H1 (cell line): ENCODE measurements at regions not wholly inside any gene's neighbourhood (a gene's known extent, or its start where the extent isn't known, plus 50 kb on each side); places are given as distances from the start of the nearest gene placed in this dataset.

Experiments
- CTCF ChIA-PET: fragments of 300-600 bp; sonication (Branson Sonifier 250); formaldehyde crosslinking; loops from one replicate; lab custom pipeline; 2021; ENCODE audit not compliant: partially characterized antibody; lab: Charles Lee
- POLR2A ChIA-PET: fragments of 300-600 bp; sonication (Branson Sonifier 250); formaldehyde crosslinking; loops from one replicate; lab custom pipeline; 2021; ENCODE audit warnings: inconsistent platforms; ENCODE audit not compliant: partially characterized antibody; lab: Charles Lee
- DNase-seq, 2 experiments: peaks; one replicate each; pipeline versions ENCODE4 v3.0.0 to v3.0.0-alpha.2; 2010 to 2022; ENCODE audit warnings: low spot score in 2 of 2, low read depth in 1 of 2, mixed read lengths in 1 of 2
- FAIRE-seq: peaks from 2 replicates; lab custom pipeline; 2011; peaks lifted over from hg19 to GRCh38; lab: Jason Lieb, UNC
- H2AFZ ChIP-seq: 2 replicates; pipeline ENCODE4 v1.8.1; 2012; ENCODE audit warnings: low read length, inconsistent platforms
- H2AK5ac ChIP-seq: 2 replicates; pipeline ENCODE4 v1.6.1; 2013; ENCODE audit warnings: low read depth, low read length
- H2BK120ac ChIP-seq: replicated peaks from 2 replicates; pipeline ENCODE3; 2013; ENCODE audit warnings: low read depth, low read length, inconsistent platforms
- H2BK12ac ChIP-seq: 2 replicates; pipeline ENCODE4 v1.6.1; 2013; ENCODE audit warnings: low read depth, low read length
- H2BK15ac ChIP-seq: 2 replicates; pipeline ENCODE4 v1.6.1; 2013; ENCODE audit warnings: low read length
- H2BK20ac ChIP-seq: 2 replicates; pipeline ENCODE4 v1.6.1; 2013; ENCODE audit warnings: low read length
- H2BK5ac ChIP-seq: 2 replicates; pipeline ENCODE4 v1.6.1; 2013; ENCODE audit warnings: low read depth, low read length
- H3K14ac ChIP-seq: 2 replicates; pipeline ENCODE4 v1.6.1; 2013; ENCODE audit warnings: inconsistent platforms; ENCODE audit not compliant: insufficient read length
- H3K18ac ChIP-seq: 2 replicates; pipeline ENCODE4 v1.6.1; 2013; ENCODE audit warnings: low read length; ENCODE audit errors: extremely low read depth
- H3K23ac ChIP-seq: 2 replicates; pipeline ENCODE4 v1.6.1; 2013; ENCODE audit warnings: inconsistent platforms; ENCODE audit not compliant: insufficient read length
- H3K23me2 ChIP-seq: 2 replicates; pipeline ENCODE4 v1.6.1; 2013; ENCODE audit warnings: low read depth, low read length
- H3K27ac ChIP-seq: 2 replicates; pipeline ENCODE4 v1.6.1; 2011; ENCODE audit warnings: low read depth, low read length, inconsistent platforms
- H3K27me3 ChIP-seq, 4 experiments: replicated peaks in 1 of 4; 1 replicate in 1 of 4; 2 replicates in 3 of 4; pipeline versions ENCODE4 v1.6.1 to v1.8.1; 2011 to 2013; ENCODE audit warnings: low read length in 3 of 4, mild to moderate bottlenecking in 3 of 4, inconsistent platforms in 2 of 4, mixed read lengths in 2 of 4, moderate library complexity in 1 of 4; ENCODE audit not compliant: control insufficient read depth in 3 of 4, insufficient read depth in 3 of 4; ENCODE audit errors: extremely low read depth in 1 of 4
- H3K36me3 ChIP-seq, 4 experiments: 2 replicates each; pipeline versions ENCODE4 v1.6.1 to v1.8.1; 2011 to 2013; ENCODE audit warnings: mild to moderate bottlenecking in 4 of 4, low read length in 3 of 4, moderate library complexity in 2 of 4, control low read depth in 1 of 4, inconsistent platforms in 1 of 4; ENCODE audit not compliant: insufficient read depth in 4 of 4, control insufficient read depth in 2 of 4
- H3K4ac ChIP-seq: replicated peaks from 2 replicates; pipeline ENCODE3; 2013; ENCODE audit warnings: low read length, low read depth, mixed read lengths, inconsistent platforms; ENCODE audit not compliant: insufficient read length
- H3K4me1 ChIP-seq, 4 experiments: replicated peaks in 1 of 4; 1 replicate in 1 of 4; 2 replicates in 3 of 4; pipeline versions ENCODE4 v1.6.1 to v1.8.1; 2011 to 2013; ENCODE audit warnings: low read length in 3 of 4, inconsistent platforms in 2 of 4, mixed read lengths in 1 of 4; ENCODE audit not compliant: insufficient read depth in 4 of 4, control insufficient read depth in 3 of 4
- H3K4me2 ChIP-seq, 2 experiments: 2 replicates each; pipeline versions ENCODE4 v1.6.1 to v1.8.1; 2011 to 2013; ENCODE audit warnings: low read depth in 2 of 2, low read length in 2 of 2, control low read depth in 1 of 2, inconsistent platforms in 1 of 2, mild to moderate bottlenecking in 1 of 2; ENCODE audit not compliant: insufficient read depth in 1 of 2
- H3K4me3 ChIP-seq, 4 experiments: fragments of 200-600, 300-600 bp in 1 of 4; sonication (generic), shearing (Covaris generic), sonication (Bioruptor Twin) in 1 of 4; 2 replicates each; pipeline versions ENCODE4 v1.5.1 to v1.8.1; 2011 to 2016; ENCODE audit warnings: low read length in 4 of 4, low read depth in 3 of 4, control low read depth in 2 of 4, inconsistent platforms in 2 of 4, mild to moderate bottlenecking in 2 of 4, mixed read lengths in 1 of 4, moderate library complexity in 1 of 4; ENCODE audit not compliant: insufficient read depth in 2 of 4; ENCODE audit errors: extremely low read depth in 1 of 4
- H3K56ac ChIP-seq: replicated peaks from 2 replicates; pipeline ENCODE3; 2013; ENCODE audit warnings: low read depth, mild to moderate bottlenecking, mixed read lengths, low read length, inconsistent platforms; ENCODE audit not compliant: insufficient read length
- H3K79me1 ChIP-seq: 2 replicates; pipeline ENCODE4 v1.6.1; 2013; ENCODE audit warnings: low read depth, low read length, control low read depth
- H3K79me2 ChIP-seq, 2 experiments: 2 replicates each; pipeline versions ENCODE4 v1.6.1 to v1.8.1; 2012 to 2013; ENCODE audit warnings: low read length in 2 of 2, mild to moderate bottlenecking in 2 of 2, inconsistent platforms in 1 of 2; ENCODE audit not compliant: insufficient read depth in 2 of 2, control insufficient read depth in 1 of 2
- H3K9ac ChIP-seq, 4 experiments: replicated peaks in 1 of 4; 1 replicate in 1 of 4; 2 replicates in 3 of 4; pipeline versions ENCODE4 v1.6.1 to v1.8.1; 2011 to 2013; ENCODE audit warnings: low read depth in 3 of 4, low read length in 3 of 4, control low read depth in 2 of 4, mild to moderate bottlenecking in 2 of 4, moderate library complexity in 2 of 4, inconsistent platforms in 1 of 4; ENCODE audit errors: extremely low read depth in 1 of 4
- H3K9me3 ChIP-seq, 2 experiments: 2 replicates each; pipeline versions ENCODE4 v1.6.1 to v1.8.1; 2012 to 2013; ENCODE audit warnings: mild to moderate bottlenecking in 2 of 2, moderate library complexity in 2 of 2, control low read depth in 1 of 2, inconsistent platforms in 1 of 2, low read depth in 1 of 2, low read length in 1 of 2, mixed read lengths in 1 of 2; ENCODE audit not compliant: insufficient read depth in 2 of 2
- H4K20me1 ChIP-seq, 2 experiments: replicated peaks in 1 of 2; 2 replicates each; pipeline versions ENCODE3 to v1.8.1; 2011 to 2013; ENCODE audit warnings: inconsistent platforms in 2 of 2, low read length in 2 of 2, mild to moderate bottlenecking in 1 of 2; ENCODE audit not compliant: insufficient read depth in 2 of 2, control insufficient read depth in 1 of 2
- H4K5ac ChIP-seq: 2 replicates; pipeline ENCODE4 v1.6.1; 2013; ENCODE audit warnings: low read length, low read depth, mixed read lengths, inconsistent platforms; ENCODE audit not compliant: insufficient read length
- H4K8ac ChIP-seq: 2 replicates; pipeline ENCODE4 v1.8.0; 2013; ENCODE audit warnings: mild to moderate bottlenecking, moderate library complexity, low read length, inconsistent platforms; ENCODE audit not compliant: insufficient read depth; ENCODE audit errors: extremely low read depth
- H4K91ac ChIP-seq: replicated peaks from 2 replicates; pipeline ENCODE3; 2013; ENCODE audit warnings: low read length, mixed read lengths, inconsistent platforms; ENCODE audit not compliant: insufficient read length
- ASH2L ChIP-seq: fragments of 200-600, 300-600 bp; sonication (generic); IDR thresholded peaks from one replicate; pipeline ENCODE4 v1.7.1; 2017; ENCODE audit warnings: low read length
- ATF2 ChIP-seq: IDR thresholded peaks from 2 replicates; pipeline ENCODE4 v1.6.1; 2012; ENCODE audit warnings: low read length, inconsistent platforms
- BCL11A ChIP-seq, 2 experiments: IDR thresholded peaks; one replicate each; pipeline ENCODE4 v1.6.1; 2011; ENCODE audit warnings: low read depth in 2 of 2, low read length in 2 of 2, mild to moderate bottlenecking in 2 of 2
- GTF2F1 ChIP-seq: IDR thresholded peaks from 2 replicates; pipeline ENCODE4 v1.6.1; 2012; ENCODE audit warnings: low read depth, low read length, improper control_type of control experiment, borderline replicate concordance
- JUND ChIP-seq: IDR thresholded peaks from 2 replicates; pipeline ENCODE4 v1.6.1; 2011; ENCODE audit warnings: mild to moderate bottlenecking, improper control_type of control experiment, low read length
- MAFK ChIP-seq: IDR thresholded peaks from 2 replicates; pipeline ENCODE4 v1.6.1; 2012; ENCODE audit warnings: low read depth, mild to moderate bottlenecking, improper control_type of control experiment, low read length
- PHF8 ChIP-seq: fragments of 200-600 bp; sonication (generic); conservative IDR thresholded peaks from 2 replicates; pipeline ENCODE4 v1.7.1; 2012; ENCODE audit warnings: low read depth, mild to moderate bottlenecking, inconsistent platforms, low read length, moderate library complexity
- SIN3A ChIP-seq, 2 experiments: IDR thresholded peaks in 1 of 2; conservative IDR thresholded peaks in 1 of 2; 2 replicates each; pipeline ENCODE4 v1.6.1; 2011 to 2012; ENCODE audit warnings: low read length in 2 of 2, improper control_type of control experiment in 1 of 2, low read depth in 1 of 2, mild to moderate bottlenecking in 1 of 2
- SP1 ChIP-seq: IDR thresholded peaks from 2 replicates; pipeline ENCODE4 v1.6.1; 2011; ENCODE audit warnings: low read depth, low read length
- TAF1 ChIP-seq: IDR thresholded peaks from 2 replicates; pipeline ENCODE4 v1.6.1; 2011; ENCODE audit warnings: mild to moderate bottlenecking, low read depth, low read length
- TAF7 ChIP-seq: optimal IDR thresholded peaks from 2 replicates; pipeline ENCODE3; 2011; ENCODE audit warnings: low read depth, mild to moderate bottlenecking, inconsistent platforms, low read length, moderate library complexity, borderline replicate concordance
- TBP ChIP-seq: IDR thresholded peaks from 2 replicates; pipeline ENCODE4 v1.6.1; 2011; ENCODE audit warnings: low read depth, low read length, improper control_type of control experiment
- WGBS, 2 experiments: shearing (Covaris generic) in 1 of 2; methylation state at CpG; one replicate each; pipeline versions ENCODE4 v1.1.6 to v1.1.7; 2013 to 2015; ENCODE audit warnings: low lambda C conversion rate in 2 of 2, mixed read lengths in 2 of 2, inconsistent platforms in 1 of 2, low coverage in 1 of 2, missing lambda C conversion rate in 1 of 2; ENCODE audit not compliant: insufficient replicate concordance in 2 of 2, insufficient coverage in 1 of 2, insufficient read length in 1 of 2; ENCODE audit errors: extremely low coverage in 1 of 2, missing lambda C conversion rate in 1 of 2; 5-methylcytosine and 5-hydroxymethylcytosine counted together
- TF ChIP-seq, protein P1 (sequence below): IDR thresholded peaks from 2 replicates; pipeline ENCODE4 v1.6.1; 2011; ENCODE audit warnings: low read depth, mild to moderate bottlenecking, low read length; ENCODE audit not compliant: insufficient read depth

DNA sequence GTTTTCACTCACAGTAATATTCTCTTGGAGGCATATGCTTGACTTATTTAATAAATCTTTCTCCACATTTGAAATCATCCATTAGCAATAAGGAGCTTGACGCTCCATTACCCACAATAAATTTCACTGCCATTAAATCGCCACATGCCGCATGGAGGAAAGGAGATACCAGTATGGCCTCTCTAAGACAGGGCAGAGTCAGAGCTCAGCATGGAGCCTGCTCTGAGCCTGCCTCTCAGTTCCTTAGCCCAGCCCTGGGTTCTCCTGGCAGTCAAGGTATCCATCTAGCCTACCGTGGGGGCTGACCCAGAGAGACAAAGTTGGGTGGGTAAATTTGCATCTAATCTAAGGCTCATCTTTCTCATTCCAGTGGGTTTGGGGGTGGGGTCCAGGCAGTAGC lies 80.3 kb upstream of the CES5A start:
- Histone ChIP-seq H3K9me3 (peaks cover 2 to 3% of the 10 kb centered on the region in 2 experiments; a peak in 1 of 4 replicates), H3K23me2 (no peaks in the 10 kb centered on the region), H3K4ac (no peak overlapping the region), H3K4me2 (no peak overlapping the region), H2BK15ac (no peak overlapping the region), H2BK20ac (no peak overlapping the region), H3K27ac (no peak overlapping the region), H4K20me1 (no peaks in the 10 kb centered on the region), H2AFZ (no peak overlapping the region), H2BK120ac (no peak overlapping the region), H2BK5ac (no peak overlapping the region), H3K79me2 (no peaks in the 10 kb centered on the region), H3K9ac (no peak overlapping the region), H4K91ac (no peak overlapping the region), H3K4me3 (no peak overlapping the region), H2BK12ac (no peak overlapping the region), H3K56ac (no peak overlapping the region), H3K14ac (no peak overlapping the region), H3K4me1 (no peaks in the 10 kb centered on the region), H2AK5ac (no peak overlapping the region), H3K36me3 (no peaks in the 10 kb centered on the region; a peak in 1 of 8 replicates), H3K23ac (no peak overlapping the region), H3K18ac (no peak overlapping the region), H4K8ac (no peak overlapping the region), H3K79me1 (no peaks in the 10 kb centered on the region), H4K5ac (no peak overlapping the region), H3K27me3 (no peaks in the 10 kb centered on the region)
- CTCF ChIA-PET: interaction anchor here (1.3 to 7.2 kb wide), 3 partner anchors 11 to 401 kb away, joined by 3 to 47 read pairs (median 5); no protein-coding TSS in a partner anchor
- DNase-seq (no peak), FAIRE-seq (no peak)
- 93% methylated on average over 4 of the region's 4 CpGs; no CpG with 5 or more reads in 1 of the 2 experiments for WGBS, 2 experiments
- POLR2A ChIA-PET: interaction anchor here (1.4 kb wide), 1 partner anchor 11 kb away, joined by 5 read pairs; no protein-coding TSS in a partner anchor
- TF ChIP-seq ATF2: no peak
- TF ChIP-seq TAF1: no peak
- TF ChIP-seq GTF2F1: no peak
- TF ChIP-seq BCL11A (IDR thresholded peaks at IDR 0.05; ENCODE audit: low read depth in 2 of 2, low read length in 2 of 2): no peak
- no peak for TF ChIP-seq JUND
- no peak for TF ChIP-seq ASH2L
- TF ChIP-seq TAF7: no peak
- TF ChIP-seq MAFK: no peak
- no peak for TF ChIP-seq TBP
- no peak for TF ChIP-seq SP1
- no peak for TF ChIP-seq SIN3A (conservative IDR thresholded peaks at IDR 0.05 in 1 of 2, IDR thresholded peaks at IDR 0.05 in 1 of 2; ENCODE audit: low read depth in 1 of 2, low read length in 2 of 2)
- no peak for TF ChIP-seq PHF8
- TF ChIP-seq, protein P1, sequence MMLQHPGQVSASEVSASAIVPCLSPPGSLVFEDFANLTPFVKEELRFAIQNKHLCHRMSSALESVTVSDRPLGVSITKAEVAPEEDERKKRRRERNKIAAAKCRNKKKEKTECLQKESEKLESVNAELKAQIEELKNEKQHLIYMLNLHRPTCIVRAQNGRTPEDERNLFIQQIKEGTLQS: no peak
